GM21367 (cell line): ENCODE measurements at regions not wholly inside any gene's neighbourhood (a gene's known extent, or its start where the extent isn't known, plus 50 kb on each side); places are given as distances from the start of the nearest gene placed in this dataset.
"Not testable (repeated sequence)": the region's sequence is repeated elsewhere in the genome, so short reads cannot be mapped to it uniquely, and the experiment has no call there.

ENCODE experiments used
- ATAC-seq: cut with Tn5 transposase; IDR thresholded peaks from one replicate; pipeline ENCODE4 v1.9.1; 2021; ENCODE audit not compliant: unreplicated experiment

GRCh38 chr14:66242001-66242400 lies 244.2 kb upstream of the CCDC196 start:
- ATAC-seq, result no peak

- no peak for ATAC-seq
These were observed 241.3 kb upstream of the CCDC196 start for GRCh38 chr14:66244834-66245233.

- ATAC-seq, result no peak
These were observed 238.4 kb upstream of the CCDC196 start for GRCh38 chr14:66247662-66248193.

GRCh38 chr14:66248256-66248655 lies 237.9 kb upstream of the CCDC196 start:
- ATAC-seq, result no peak

GRCh38 chr14:66249544-66249943 lies 236.6 kb upstream of the CCDC196 start:
- no peak for ATAC-seq

GRCh38 chr14:66254038-66254437 lies 232.1 kb upstream of the CCDC196 start:
- ATAC-seq, result no peak

- no peak for ATAC-seq
These were observed 217.3 kb upstream of the CCDC196 start for GRCh38 chr14:66268802-66269334.

GRCh38 chr14:66272221-66272620 lies 213.9 kb upstream of the CCDC196 start:
- ATAC-seq, result no peak

- no peak for ATAC-seq
These were observed 212.8 kb upstream of the CCDC196 start for GRCh38 chr14:66273261-66273832.

- ATAC-seq, result not testable (repeated sequence)
These were observed 207.8 kb upstream of the CCDC196 start for GRCh38 chr14:66278418-66278817.

GRCh38 chr14:66281036-66281776 lies 205.0 kb upstream of the CCDC196 start:
- ATAC-seq, result no peak

GRCh38 chr14:66284346-66284745 lies 201.8 kb upstream of the CCDC196 start:
- ATAC-seq, result no peak

GRCh38 chr14:66288511-66288910 lies 197.7 kb upstream of the CCDC196 start:
- no peak for ATAC-seq

- no peak for ATAC-seq
These were observed 194.4 kb upstream of the CCDC196 start for GRCh38 chr14:66291756-66292155.

GRCh38 chr14:66293533-66294105 lies 192.6 kb upstream of the CCDC196 start:
- no peak for ATAC-seq

- no peak for ATAC-seq
These were observed 190.8 kb upstream of the CCDC196 start for GRCh38 chr14:66295386-66295785.

GRCh38 chr14:66300886-66301285 lies 185.3 kb upstream of the CCDC196 start:
- ATAC-seq, result no peak

- no peak for ATAC-seq
These were observed 180.1 kb upstream of the CCDC196 start for GRCh38 chr14:66306101-66306500.

- no peak for ATAC-seq
These were observed 175.1 kb upstream of the CCDC196 start for GRCh38 chr14:66311058-66311457.

GRCh38 chr14:66311990-66312389 lies 174.2 kb upstream of the CCDC196 start:
- ATAC-seq, result no peak

- no peak for ATAC-seq
These were observed 173.7 kb upstream of the CCDC196 start for GRCh38 chr14:66312451-66312850.

- ATAC-seq, result no peak
These were observed 171.1 kb upstream of the CCDC196 start for GRCh38 chr14:66315098-66315497.
